GM23248 (cell line): ENCODE measurements at regions not wholly inside any gene's neighbourhood (a gene's known extent, or its start where the extent isn't known, plus 50 kb on each side); places are given as distances from the start of the nearest gene placed in this dataset.

Source experiments
- EZH2 ChIP-seq: fragments of 200-600 bp; sonication (generic); IDR thresholded peaks from 2 replicates; pipeline ENCODE4 v1.6.1; 2018; ENCODE audit warnings: antibody characterized with exemption, mild to moderate bottlenecking; ENCODE audit not compliant: insufficient read depth, poor library complexity, severe bottlenecking
- EZH2phosphoT487 ChIP-seq: fragments of 200-600 bp; sonication (generic); IDR thresholded peaks from 2 replicates; pipeline ENCODE4 v1.6.1; 2018; ENCODE audit warnings: antibody characterized with exemption, moderate library complexity, mild to moderate bottlenecking, low read depth; ENCODE audit not compliant: insufficient read depth

GRCh38 chr6:67881706-67882065, 753.4 kb upstream of the ADGRB3 start:
- TF ChIP-seq EZH2 (no peak), EZH2phosphoT487 (no peak)
